ACHN (cell line): ENCODE measurements at regions not wholly inside any gene's neighbourhood (a gene's known extent, or its start where the extent isn't known, plus 50 kb on each side); places are given as distances from the start of the nearest gene placed in this dataset.
A peak's percentile ranks its signal among the peaks of the same experiment; 100 is the strongest.
"Not testable (repeated sequence)": the region's sequence is repeated elsewhere in the genome, so short reads cannot be mapped to it uniquely, and the experiment has no call there.

Experiments used
- DNase-seq: peaks from one replicate; pipeline ENCODE4 v3.0.0-alpha.2; 2015
- in situ Hi-C: cut with HindIII; loops from 2 replicates; pipeline ENCODE4 v1.10.0; 2017; ENCODE audit warnings: low sequenced_read_pairs, low pct_ligation_motif_present, low pct_unique_long_range_greater_than_20kb

DNA sequence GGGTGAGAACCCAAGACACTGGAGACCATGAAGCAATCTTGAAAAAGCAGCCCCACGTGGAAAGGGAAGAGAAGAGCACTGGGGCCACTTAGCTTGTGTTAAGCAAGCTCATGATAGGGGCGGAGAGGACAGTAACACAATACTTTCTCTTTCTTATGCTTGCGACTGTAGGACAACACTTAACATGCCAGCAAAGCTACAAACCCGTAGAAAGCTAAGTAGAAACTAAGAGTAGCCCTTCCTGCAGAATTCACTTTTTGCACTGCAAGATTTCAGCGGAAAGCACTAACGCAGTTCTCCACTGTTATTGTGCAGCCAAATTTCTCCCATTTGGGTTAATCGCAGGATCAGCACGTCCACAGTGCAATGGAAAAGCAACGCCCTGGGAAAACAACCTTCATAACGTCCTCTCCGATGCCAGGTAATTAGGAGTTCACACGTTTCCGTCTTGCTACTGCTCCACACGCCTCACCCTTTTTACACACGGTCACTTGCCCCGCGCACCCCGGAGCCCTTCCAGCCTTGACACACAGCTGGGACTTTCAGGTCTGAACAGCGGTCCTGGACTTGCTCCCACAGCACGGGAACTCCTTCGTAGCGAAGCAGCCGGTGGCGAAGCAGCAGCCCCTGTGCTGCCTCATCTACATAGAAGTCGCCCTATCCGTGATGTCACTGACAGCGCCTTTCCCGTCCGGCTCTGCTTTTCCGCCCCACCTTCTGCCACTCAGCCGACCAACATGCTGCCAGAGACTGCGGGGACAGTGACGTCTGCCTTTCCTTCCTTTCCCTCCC is 148.6 kb downstream of the PPIAL4G start:
- peak; percentile 96 for DNase-seq
- in situ Hi-C loops = no loop called here

DNA sequence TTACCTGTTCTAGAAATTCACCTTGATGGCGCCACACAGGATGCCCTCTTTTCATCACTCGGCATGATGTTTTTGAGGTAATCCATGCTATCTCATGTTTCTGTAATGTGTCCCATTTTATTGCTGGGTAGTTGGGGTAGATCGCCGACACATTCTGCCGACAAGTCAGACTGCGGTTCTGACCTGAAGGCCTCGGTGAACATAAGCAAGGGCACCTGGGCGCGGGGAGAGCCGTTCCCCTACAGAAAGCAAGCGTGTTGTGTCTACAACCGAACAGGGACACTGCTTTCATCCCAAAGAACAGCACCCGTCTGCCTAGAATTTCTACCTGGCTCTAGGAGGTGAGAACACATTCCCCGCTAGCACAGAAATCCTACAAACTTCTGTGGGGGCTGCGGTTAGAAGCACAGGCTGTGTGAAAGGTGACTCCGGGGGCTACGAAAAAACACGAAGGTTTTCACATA is 149.2 kb downstream of the PPIAL4G start:
- no peak for DNase-seq
- in situ Hi-C loops = no loop called here

DNA sequence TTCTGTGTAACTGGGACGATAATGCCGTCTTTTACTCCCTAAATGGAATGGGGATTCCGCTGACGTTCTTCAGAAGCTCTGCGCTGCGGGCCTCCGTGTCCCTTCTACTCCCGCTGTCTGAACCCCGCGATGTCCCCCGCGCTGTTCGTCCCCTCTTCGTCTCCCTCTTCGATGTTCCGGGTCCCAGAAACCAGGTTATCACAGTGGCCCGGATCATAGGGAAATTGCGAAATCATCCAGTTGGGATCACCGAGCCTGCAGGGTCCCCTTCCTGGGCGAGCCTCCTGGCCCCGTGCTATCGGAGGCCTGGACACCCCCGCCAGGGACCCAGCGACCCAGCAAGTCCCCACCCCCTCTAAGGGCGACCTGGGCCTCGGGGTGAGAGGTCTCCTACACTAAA is 154.2 kb downstream of the PPIAL4G start:
- DNase-seq = no peak
- in situ Hi-C loops = no loop called here

DNA sequence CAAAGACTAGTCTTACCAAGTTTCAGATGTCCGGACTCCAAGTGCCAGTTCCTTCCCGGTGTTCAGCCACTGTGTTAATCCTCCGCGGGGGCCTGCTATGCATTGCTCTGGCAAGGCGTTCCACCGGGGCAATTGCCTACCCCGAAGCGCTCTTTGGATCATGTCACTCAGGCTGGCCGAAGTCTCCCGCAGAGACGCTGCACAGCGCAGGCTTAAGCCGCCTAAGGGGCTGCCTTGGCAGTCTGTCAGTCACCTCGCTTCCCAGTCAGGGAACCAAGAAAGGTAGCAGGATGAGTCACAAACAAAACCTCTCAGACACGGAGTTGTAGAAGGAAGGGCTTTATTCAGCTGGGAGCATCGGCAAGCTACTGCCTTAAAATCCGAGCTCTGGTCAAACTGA is 158.1 kb downstream of the PPIAL4G start:
- in situ Hi-C loops, DNase-seq: not testable (repeated sequence)

DNA sequence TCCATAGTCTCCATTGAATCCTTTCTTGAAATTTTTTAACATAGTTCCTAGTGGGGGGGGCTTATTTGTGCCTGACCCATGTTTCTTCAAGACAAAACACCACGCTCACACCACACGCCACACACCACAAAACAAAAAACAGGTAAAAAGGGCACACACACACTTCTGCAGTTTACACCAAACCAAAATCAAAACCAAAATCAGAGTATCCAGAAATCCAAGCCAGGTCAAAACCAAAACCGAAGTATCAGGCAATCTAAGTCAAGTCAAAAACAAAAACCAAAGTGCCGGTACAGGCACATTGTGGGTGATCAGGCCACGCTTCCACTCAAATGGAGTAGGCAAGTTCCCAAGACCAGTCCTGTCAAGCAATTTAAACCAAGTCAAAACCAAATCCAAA is 158.6 kb downstream of the PPIAL4G start:
- DNase-seq, in situ Hi-C loops: not testable (repeated sequence)

GRCh38 chr1:148320079-148320478 is 163.0 kb downstream of the PPIAL4G start:
- in situ Hi-C loops, DNase-seq: not testable (repeated sequence)

- in situ Hi-C loops = no loop called here
Observed at GRCh38 chr1:148318904-148319242, 164.2 kb downstream of the PPIAL4G start.

GRCh38 chr1:148318123-148318903 is 164.8 kb downstream of the PPIAL4G start:
- no peak for DNase-seq
- in situ Hi-C loops = no loop called here

More at GRCh38 chr1:148318904-148319242, 164.2 kb downstream of the PPIAL4G start:
- DNase-seq = no peak

DNA sequence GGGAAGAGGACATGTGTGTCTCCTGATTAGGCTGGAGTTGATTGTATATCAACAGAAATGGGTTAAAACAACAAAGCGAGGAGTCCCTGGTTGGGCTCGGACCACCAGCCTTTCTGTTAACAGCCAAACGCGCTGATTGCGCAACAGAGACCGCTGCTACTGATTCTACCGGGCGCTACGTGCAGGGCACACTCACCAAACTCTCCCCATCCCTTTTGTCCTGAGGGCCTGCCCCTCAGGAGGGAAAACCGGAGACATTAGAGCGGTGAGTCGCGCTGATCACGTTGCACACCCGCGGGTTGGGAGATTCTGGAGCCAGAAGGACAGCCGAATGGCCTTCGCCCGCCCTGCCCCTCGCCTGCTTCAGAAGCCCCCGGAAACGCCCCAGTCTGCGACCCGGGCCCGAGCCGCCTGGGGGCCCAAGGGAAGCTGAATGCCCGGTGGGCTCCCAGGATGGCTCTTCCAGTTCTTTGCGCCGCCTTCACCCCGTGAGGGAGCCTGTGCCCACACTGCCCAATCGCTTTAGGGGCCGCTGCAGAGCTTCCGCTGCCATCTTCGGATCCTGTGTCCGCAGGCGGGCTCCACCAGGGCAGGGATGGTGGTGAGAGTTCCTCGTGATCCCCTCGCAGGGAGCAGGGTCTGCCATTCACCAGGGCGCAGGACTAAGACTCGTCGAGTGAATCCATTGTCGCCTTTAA is 165.4 kb upstream of the NBPF11 start:
- in situ Hi-C loops = no loop called here
- DNase-seq = no peak

DNA sequence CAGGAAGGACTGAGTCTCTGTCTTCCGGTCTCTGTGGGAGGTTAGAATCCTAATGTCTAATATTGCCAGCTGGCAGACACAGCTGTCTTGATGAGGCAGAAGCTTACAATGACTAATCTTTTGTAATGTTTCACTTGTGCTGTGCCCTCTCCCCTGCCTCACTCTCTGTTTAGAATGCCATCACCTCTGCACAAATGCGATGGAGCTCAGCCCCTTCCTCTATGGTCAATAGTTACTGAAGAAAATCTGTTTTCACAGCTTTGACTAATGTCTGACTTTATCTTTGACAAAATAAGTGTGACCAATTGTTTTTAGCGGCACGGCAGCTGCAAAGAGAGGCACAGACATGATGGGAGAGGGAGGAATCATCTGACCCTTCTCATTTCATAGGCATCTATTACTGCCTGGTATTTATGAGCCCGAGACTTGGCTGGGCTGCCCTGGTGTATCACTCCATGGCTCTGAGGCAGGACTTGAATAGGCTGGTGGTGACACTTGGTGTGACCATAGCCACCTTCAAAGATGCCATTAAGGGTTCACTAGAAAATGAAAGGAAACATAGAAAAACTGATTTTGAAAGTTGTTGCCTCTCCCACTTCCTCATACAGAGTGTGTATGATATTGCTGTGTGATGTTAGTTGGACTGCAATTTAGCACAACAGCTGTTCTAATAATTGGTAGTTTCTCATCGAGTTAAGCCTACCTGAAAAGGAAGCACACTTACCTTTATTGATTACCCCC is 163.2 kb upstream of the NBPF11 start:
- in situ Hi-C loops = no loop called here
- DNase-seq = no peak

DNA sequence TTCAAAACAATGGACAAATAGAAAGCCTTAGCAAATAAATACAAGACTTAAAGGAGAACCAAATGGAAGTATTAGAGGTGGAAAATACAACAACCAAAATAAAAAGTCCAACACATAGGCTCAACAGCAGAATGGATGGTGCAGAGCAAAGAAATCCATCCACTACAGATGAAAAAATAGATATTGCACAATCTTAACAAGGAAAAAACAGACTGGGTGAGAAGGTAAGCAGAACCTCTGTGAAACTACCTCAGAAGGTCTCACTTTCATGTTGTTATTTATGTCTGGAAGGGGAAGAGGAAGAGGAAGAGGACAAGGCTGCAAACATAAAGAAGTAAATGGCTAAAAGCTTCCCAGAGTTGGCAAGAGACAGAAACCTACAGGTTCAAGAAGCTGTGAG is 158.7 kb upstream of the NBPF11 start:
- in situ Hi-C loops = no loop called here
- DNase-seq = no peak

DNA sequence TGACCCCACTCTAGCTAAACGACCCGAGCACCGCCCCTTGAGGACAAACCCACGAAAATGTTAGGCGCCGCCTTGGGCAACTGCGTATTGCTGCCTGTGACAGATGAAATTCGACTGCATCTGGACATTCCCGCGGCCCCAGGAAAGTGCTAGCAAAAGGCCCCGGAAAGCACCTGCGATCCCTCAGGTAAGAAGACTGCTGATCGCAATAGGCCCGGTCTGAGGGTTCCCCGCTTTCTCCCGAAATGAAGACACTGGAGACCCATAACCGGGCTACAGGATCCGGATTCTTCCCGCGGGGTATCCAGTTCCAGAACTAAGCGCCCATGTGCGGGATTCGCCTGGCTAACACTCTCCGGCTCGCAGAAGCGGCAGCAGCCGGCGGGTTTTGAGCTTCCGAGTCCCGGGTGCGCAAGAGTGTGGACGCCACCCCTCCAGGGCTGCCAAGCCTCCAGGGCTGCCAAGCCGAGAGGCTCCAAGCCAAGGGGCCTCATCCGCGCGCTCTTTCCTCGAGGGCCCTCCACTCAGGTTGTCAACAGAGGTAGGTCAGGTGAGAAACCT is 157.9 kb upstream of the NBPF11 start:
- DNase-seq = no peak
- in situ Hi-C loops = no loop called here

- DNase-seq = no peak
- in situ Hi-C loops = no loop called here
Observed at GRCh38 chr1:148308832-148309458, 156.9 kb upstream of the NBPF11 start.

DNA sequence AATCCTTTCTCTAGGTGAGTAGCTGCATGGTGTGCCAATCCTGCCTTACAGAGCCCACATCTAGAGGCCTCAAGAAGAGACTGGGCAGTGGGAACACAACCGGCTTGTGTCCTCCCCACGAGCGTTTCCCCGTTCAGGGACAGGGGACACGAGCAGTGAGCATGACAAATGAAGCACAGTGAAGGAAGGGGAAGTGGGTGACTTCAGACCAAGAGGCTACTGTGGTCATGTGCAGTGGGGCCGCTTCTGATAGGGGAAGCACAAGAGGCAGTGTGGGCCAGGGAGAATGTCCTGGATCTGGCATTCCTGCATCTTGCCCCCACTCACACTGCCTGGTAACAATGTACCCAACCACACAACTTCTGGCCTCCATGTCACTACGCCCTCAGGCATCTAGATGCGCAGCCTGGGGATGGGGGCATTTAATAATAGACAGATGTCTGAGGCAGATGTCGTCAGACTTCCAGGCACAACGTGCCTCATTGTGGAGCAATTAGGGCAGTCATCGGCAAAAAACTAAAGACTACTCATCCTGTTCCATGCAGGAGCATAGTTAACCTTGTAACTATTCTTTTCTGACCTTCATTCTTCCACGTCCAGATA is 155.6 kb upstream of the NBPF11 start:
- DNase-seq = no peak
- in situ Hi-C loops = no loop called here

GRCh38 chr1:148304935-148305334 is 152.9 kb upstream of the NBPF11 start:
- DNase-seq, in situ Hi-C loops: not testable (repeated sequence)

DNA sequence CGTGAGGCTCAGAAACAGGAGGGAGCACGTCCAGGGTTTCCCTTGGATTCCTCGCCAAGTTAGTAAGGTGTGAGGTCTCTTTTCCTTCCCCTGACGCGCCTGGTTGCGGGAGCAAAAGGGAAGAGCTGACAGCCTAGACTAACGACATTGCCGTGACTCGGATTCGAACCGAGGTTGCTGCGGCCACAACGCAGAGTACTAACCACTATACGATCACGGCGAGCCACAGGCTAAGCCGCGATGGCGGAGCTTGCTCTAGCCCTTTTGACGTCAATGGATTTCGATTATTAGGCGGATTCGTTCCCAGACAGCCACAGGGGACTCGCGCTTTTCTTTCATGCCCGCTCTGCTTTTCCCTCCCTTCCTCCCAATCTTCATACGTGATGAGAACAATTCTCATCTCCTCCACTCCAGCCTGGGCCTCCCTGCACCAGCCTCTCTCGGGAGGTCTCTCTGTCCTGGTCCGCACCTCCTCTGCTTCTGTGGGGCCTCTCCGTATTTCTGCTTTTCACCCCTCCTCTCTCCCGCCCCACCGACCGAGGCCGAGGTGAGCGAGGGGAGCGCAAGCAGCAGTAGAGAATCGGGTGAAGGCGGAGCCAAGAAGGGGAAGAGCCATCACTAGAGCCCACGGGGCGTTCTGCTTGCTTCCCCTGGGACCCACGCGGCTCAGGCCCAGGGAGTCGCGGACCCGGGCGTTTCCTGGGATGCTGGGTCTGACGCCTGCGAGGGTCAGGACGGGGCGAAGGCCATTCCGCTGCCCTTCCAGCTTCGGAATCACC is 150.7 kb upstream of the NBPF11 start:
- DNase-seq, in situ Hi-C loops: not testable (repeated sequence)

GRCh38 chr1:148297852-148298251 is 145.8 kb upstream of the NBPF11 start:
- DNase-seq, in situ Hi-C loops: not testable (repeated sequence)
